Stimulated activated CD8-positive, alpha-beta memory T cell treated with anti-CD3 and anti-CD28 coated beads, Interleukin-2, amount 100 ng/mL, for 1 hour (primary cell): ENCODE measurements at regions not wholly inside any gene's neighbourhood (a gene's known extent, or its start where the extent isn't known, plus 50 kb on each side); places are given as distances from the start of the nearest gene placed in this dataset.

Experiments used
- DNase-seq, 2 donors: peaks; one replicate each; pipeline ENCODE4 v3.0.0-alpha.2; 2020; ENCODE audit warnings: low read depth in 2 of 2

GRCh38 chr2:8630676-8631464 is 51.0 kb upstream of the ID2 start:
- DNase-seq, result no peak

GRCh38 chr2:8631465-8632005 is 50.3 kb upstream of the ID2 start:
- no peak for DNase-seq
